H9 (cell line): ENCODE measurements at regions not wholly inside any gene's neighbourhood (a gene's known extent, or its start where the extent isn't known, plus 50 kb on each side); places are given as distances from the start of the nearest gene placed in this dataset.

Experiments used
- DNase-seq: peaks from one replicate; pipeline ENCODE4 v3.0.0-alpha.2; 2017
- H2AFZ ChIP-seq: one replicate; pipeline ENCODE4 v1.6.1; 2013; ENCODE audit warnings: mild to moderate bottlenecking, low read length, control low read depth, moderate library complexity
- H2AK5ac ChIP-seq: 2 replicates; pipeline ENCODE4 v1.6.1; 2013; ENCODE audit warnings: low read length, control low read depth, mixed read lengths; ENCODE audit not compliant: insufficient read length
- H2BK120ac ChIP-seq: one replicate; pipeline ENCODE4 v1.6.1; 2013; ENCODE audit warnings: low read depth, mild to moderate bottlenecking, low read length, control low read depth, inconsistent platforms; ENCODE audit not compliant: poor library complexity, severe bottlenecking
- H2BK12ac ChIP-seq: 2 replicates; pipeline ENCODE4 v1.6.1; 2013; ENCODE audit warnings: low read length, control low read depth, mixed read lengths, low read depth; ENCODE audit not compliant: insufficient read length
- H2BK15ac ChIP-seq: 2 replicates; pipeline ENCODE4 v1.6.1; 2013; ENCODE audit warnings: low read depth, low read length, control low read depth
- H2BK20ac ChIP-seq: one replicate; pipeline ENCODE4 v1.6.1; 2013; ENCODE audit warnings: low read depth, mild to moderate bottlenecking, low read length, control low read depth, inconsistent platforms; ENCODE audit not compliant: poor library complexity, severe bottlenecking
- H2BK5ac ChIP-seq: 2 replicates; pipeline ENCODE4 v1.6.1; 2013; ENCODE audit warnings: low read length, control low read depth, mixed read lengths; ENCODE audit not compliant: insufficient read length
- H3K14ac ChIP-seq: 2 replicates; pipeline ENCODE4 v1.6.1; 2013; ENCODE audit warnings: low read length, control low read depth; ENCODE audit not compliant: insufficient read depth
- H3K18ac ChIP-seq: 2 replicates; pipeline ENCODE4 v1.6.1; 2013; ENCODE audit warnings: low read depth, mild to moderate bottlenecking, mixed read lengths, low read length, control low read depth; ENCODE audit not compliant: insufficient read length
- H3K23ac ChIP-seq: 2 replicates; pipeline ENCODE4 v1.6.1; 2013; ENCODE audit warnings: low read length, control low read depth, mixed read lengths, low read depth; ENCODE audit not compliant: insufficient read length
- H3K23me2 ChIP-seq: 2 replicates; pipeline ENCODE4 v1.6.1; 2013; ENCODE audit warnings: low read depth, mild to moderate bottlenecking, mixed read lengths, low read length, control low read depth; ENCODE audit not compliant: insufficient read length, poor library complexity, severe bottlenecking
- H3K27ac ChIP-seq: 2 replicates; pipeline ENCODE4 v1.5.1; 2013; ENCODE audit warnings: low read length, control low read depth, mixed read lengths, low read depth; ENCODE audit not compliant: insufficient read length
- H3K27me3 ChIP-seq: 2 replicates; pipeline ENCODE4 v1.6.1; 2013; ENCODE audit warnings: low read length, control low read depth, inconsistent platforms; ENCODE audit not compliant: insufficient read depth
- H3K4ac ChIP-seq: 2 replicates; pipeline ENCODE4 v1.6.1; 2013; ENCODE audit warnings: low read depth, mild to moderate bottlenecking, control low read depth, inconsistent platforms, low read length, moderate library complexity
- H3K4me1 ChIP-seq: 2 replicates; pipeline ENCODE4 v1.6.1; 2013; ENCODE audit warnings: low read length, control low read depth, inconsistent platforms; ENCODE audit not compliant: insufficient read depth
- H3K4me2 ChIP-seq: 2 replicates; pipeline ENCODE4 v1.6.1; 2013; ENCODE audit warnings: low read length, control low read depth, mixed read lengths; ENCODE audit not compliant: insufficient read length, insufficient read depth
- H3K56ac ChIP-seq: 2 replicates; pipeline ENCODE4 v1.6.1; 2013; ENCODE audit warnings: low read depth, mild to moderate bottlenecking, mixed read lengths, low read length, control low read depth; ENCODE audit not compliant: insufficient read length
- H3K79me1 ChIP-seq: 2 replicates; pipeline ENCODE4 v1.6.1; 2013; ENCODE audit warnings: low read depth, mild to moderate bottlenecking, moderate library complexity, low read length, control low read depth, inconsistent platforms; ENCODE audit not compliant: insufficient read depth, poor library complexity, severe bottlenecking
- H3K79me2 ChIP-seq: 2 replicates; pipeline ENCODE4 v1.6.1; 2013; ENCODE audit warnings: low read length, control low read depth, inconsistent platforms; ENCODE audit not compliant: insufficient read depth
- H3K9ac ChIP-seq: 2 replicates; pipeline ENCODE4 v1.6.1; 2013; ENCODE audit warnings: low read length, control low read depth, mixed read lengths; ENCODE audit not compliant: insufficient read length; ENCODE audit errors: extremely low read depth
- H3K9me3 ChIP-seq: one replicate; pipeline ENCODE4 v1.6.1; 2013; ENCODE audit warnings: low read depth, low read length, inconsistent platforms; ENCODE audit not compliant: control insufficient read depth
- H3T11ph ChIP-seq: one replicate; pipeline ENCODE4 v1.6.1; 2013; ENCODE audit warnings: mild to moderate bottlenecking, low read length, control low read depth, inconsistent platforms
- H4K20me1 ChIP-seq: one replicate; pipeline ENCODE4 v1.6.1; 2013; ENCODE audit not compliant: control insufficient read depth, insufficient read length, insufficient read depth
- H4K5ac ChIP-seq: 2 replicates; pipeline ENCODE4 v1.6.1; 2013; ENCODE audit warnings: low read depth, mild to moderate bottlenecking, mixed read lengths, low read length, control low read depth; ENCODE audit not compliant: insufficient read length
- H4K8ac ChIP-seq: replicated peaks from 2 replicates; pipeline ENCODE4 v1.6.1; 2013; ENCODE audit warnings: low read length, control low read depth, mixed read lengths, low read depth; ENCODE audit not compliant: insufficient read length
- H4K91ac ChIP-seq: 2 replicates; pipeline ENCODE4 v1.6.1; 2013; ENCODE audit warnings: low read depth, mild to moderate bottlenecking, moderate library complexity, mixed read lengths, low read length, control low read depth; ENCODE audit not compliant: insufficient read length
- H3K27ac Mint-ChIP-seq, 3 experiments: 2 replicates in 2 of 3; 3 replicates in 1 of 3; pipeline ENCODE4 v1.8.0; 2020 to 2021; ENCODE audit warnings: mixed read lengths in 3 of 3, mild to moderate bottlenecking in 1 of 3, moderate library complexity in 1 of 3
- H3K27me3 Mint-ChIP-seq: 2 replicates; pipeline ENCODE4 v1.8.0; 2021; ENCODE audit warnings: low read depth, mild to moderate bottlenecking, moderate library complexity, mixed read lengths
- H3K36me3 Mint-ChIP-seq, 3 experiments: 2 replicates in 2 of 3; 3 replicates in 1 of 3; pipeline ENCODE4 v1.8.0; 2020 to 2021; ENCODE audit warnings: low read depth in 3 of 3, mixed read lengths in 3 of 3; ENCODE audit not compliant: insufficient read depth in 1 of 3
- H3K4me1 Mint-ChIP-seq, 2 experiments: 2 replicates each; pipeline ENCODE4 v1.8.0; 2020; ENCODE audit warnings: mixed read lengths in 2 of 2
- H3K4me3 Mint-ChIP-seq, 2 experiments: 2 replicates in 1 of 2; 3 replicates in 1 of 2; pipeline ENCODE4 v1.8.0; 2020 to 2021; ENCODE audit warnings: mild to moderate bottlenecking in 2 of 2, mixed read lengths in 2 of 2, moderate library complexity in 1 of 2
- H3K9me3 Mint-ChIP-seq, 2 experiments: 2 replicates in 1 of 2; 3 replicates in 1 of 2; pipeline ENCODE4 v1.8.0; 2020; ENCODE audit warnings: mild to moderate bottlenecking in 2 of 2, mixed read lengths in 2 of 2, moderate library complexity in 1 of 2
- CTCF ChIP-seq: fragments of 200-600 bp; sonication (generic); conservative IDR thresholded peaks from 3 replicates; pipeline ENCODE4 v1.8.0; 2021; ENCODE audit warnings: antibody characterized with exemption, mild to moderate bottlenecking
- WGBS: extraction: QIAGEN DNeasy Blood & Tissue Kit; methylation state at CpG from one replicate; pipeline ENCODE4 v1.1.7; 2013; ENCODE audit warnings: missing lambda C conversion rate, low lambda C conversion rate, mixed read lengths; ENCODE audit not compliant: insufficient read length; ENCODE audit errors: extremely low coverage; 5-methylcytosine and 5-hydroxymethylcytosine counted together

- H2AFZ ChIP-seq = no peak overlapping the region
- WGBS = no CpG with 5 or more reads among the region's 1 CpG
- no peak overlapping the region for H3K56ac ChIP-seq
- no peak for DNase-seq
- H4K91ac ChIP-seq = no peak overlapping the region
- H3K14ac ChIP-seq = no peak overlapping the region
- no peaks in the 10 kb centered on the region; a peak in 1 of 7 replicates for H3K36me3 Mint-ChIP-seq
- no peaks in the 10 kb centered on the region for H4K20me1 ChIP-seq
- no peaks in the 10 kb centered on the region for H3K27me3 ChIP-seq
- no peak overlapping the region for H2BK20ac ChIP-seq
- no peaks in the 10 kb centered on the region for H3K79me2 ChIP-seq
- no peak overlapping the region for H4K5ac ChIP-seq
- peaks cover 17% of the 10 kb centered on the region for H3K27me3 Mint-ChIP-seq
- H3K4me1 Mint-ChIP-seq = peaks cover 24 to 31% of the 10 kb centered on the region in 2 experiments
- H2BK5ac ChIP-seq = no peak overlapping the region
- H2BK12ac ChIP-seq = no peak overlapping the region
- H3K4me3 Mint-ChIP-seq = no peak overlapping the region
- H3K23ac ChIP-seq = no peak overlapping the region
- H2BK15ac ChIP-seq = no peak overlapping the region
- H4K8ac ChIP-seq = no peak overlapping the region
- TF ChIP-seq CTCF = no peak
- H3K9me3 ChIP-seq = no peaks in the 10 kb centered on the region
- H3K79me1 ChIP-seq = no peaks in the 10 kb centered on the region
- H3K9ac ChIP-seq = no peak overlapping the region
- H3K23me2 ChIP-seq = no peaks in the 10 kb centered on the region
- no peak overlapping the region for H2BK120ac ChIP-seq
- H3K4ac ChIP-seq = no peak overlapping the region
- H3K4me1 ChIP-seq = peaks cover 4% of the 10 kb centered on the region; the same call in 1 of the 2 replicates
- peaks cover 0 to 3% of the 10 kb centered on the region in 2 experiments; a peak in 3 of 5 replicates for H3K9me3 Mint-ChIP-seq
- H3K18ac ChIP-seq = no peak overlapping the region
- H3K27ac ChIP-seq = no peak overlapping the region
- H3K27ac Mint-ChIP-seq = no peak overlapping the region
- H2AK5ac ChIP-seq = no peak overlapping the region
- no peak overlapping the region for H3K4me2 ChIP-seq
- no peak overlapping the region for H3T11ph ChIP-seq
These were observed 143.9 kb upstream of the SPRED2 start for GRCh38 chr2:65576278-65576677.
